ENCODE measurements at regions not wholly inside any gene's neighbourhood (a gene's known extent, or its start where the extent isn't known, plus 50 kb on each side); places are given as distances from the start of the nearest gene placed in this dataset.
"Not testable (repeated sequence)": the region's sequence is repeated elsewhere in the genome, so short reads cannot be mapped to it uniquely, and the experiment has no call there.

GRCh38 chr1:120656116-120656515, 67.6 kb upstream of the NBPF26 start:
- not testable (repeated sequence) for TF ChIP-seq POLR2A (conservative IDR thresholded peaks at IDR 0.05); SIX5 (IDR thresholded peaks at IDR 0.05; ENCODE audit: borderline replicate concordance in 1 of 2, insufficient read depth in 1 of 2, low read depth in 1 of 2, low read length in 2 of 2); JUN (IDR thresholded peaks at IDR 0.05; ENCODE audit: borderline replicate concordance, low read depth, low read length); JUN (CRISPR knock-in tag; IDR thresholded peaks at IDR 0.05; ENCODE audit: borderline replicate concordance); BHLHE40 (IDR thresholded peaks at IDR 0.05; ENCODE audit: low read length); NR3C1 (CRISPR knock-in tag; IDR thresholded peaks at IDR 0.05)
- TF ChIP-seq, protein P1, sequence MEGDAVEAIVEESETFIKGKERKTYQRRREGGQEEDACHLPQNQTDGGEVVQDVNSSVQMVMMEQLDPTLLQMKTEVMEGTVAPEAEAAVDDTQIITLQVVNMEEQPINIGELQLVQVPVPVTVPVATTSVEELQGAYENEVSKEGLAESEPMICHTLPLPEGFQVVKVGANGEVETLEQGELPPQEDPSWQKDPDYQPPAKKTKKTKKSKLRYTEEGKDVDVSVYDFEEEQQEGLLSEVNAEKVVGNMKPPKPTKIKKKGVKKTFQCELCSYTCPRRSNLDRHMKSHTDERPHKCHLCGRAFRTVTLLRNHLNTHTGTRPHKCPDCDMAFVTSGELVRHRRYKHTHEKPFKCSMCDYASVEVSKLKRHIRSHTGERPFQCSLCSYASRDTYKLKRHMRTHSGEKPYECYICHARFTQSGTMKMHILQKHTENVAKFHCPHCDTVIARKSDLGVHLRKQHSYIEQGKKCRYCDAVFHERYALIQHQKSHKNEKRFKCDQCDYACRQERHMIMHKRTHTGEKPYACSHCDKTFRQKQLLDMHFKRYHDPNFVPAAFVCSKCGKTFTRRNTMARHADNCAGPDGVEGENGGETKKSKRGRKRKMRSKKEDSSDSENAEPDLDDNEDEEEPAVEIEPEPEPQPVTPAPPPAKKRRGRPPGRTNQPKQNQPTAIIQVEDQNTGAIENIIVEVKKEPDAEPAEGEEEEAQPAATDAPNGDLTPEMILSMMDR (IDR thresholded peaks at IDR 0.05 in 2 of 3, conservative IDR thresholded peaks at IDR 0.05 in 1 of 3; ENCODE audit: insufficient read depth in 2 of 3, low read depth in 1 of 3, low read length in 3 of 3) = not testable (repeated sequence)

Measured in K562 (cell line).